ENCODE measurements at regions not wholly inside any gene's neighbourhood (a gene's known extent, or its start where the extent isn't known, plus 50 kb on each side); places are given as distances from the start of the nearest gene placed in this dataset.

- TF ChIP-seq CTCF (IDR thresholded peaks at IDR 0.05), result no peak
- TF ChIP-seq POLR2AphosphoS5 (IDR thresholded peaks at IDR 0.05), result no peak
- no peak for TF ChIP-seq POLR2A (IDR thresholded peaks at IDR 0.05)
- no peak for TF ChIP-seq EP300 (IDR thresholded peaks at IDR 0.05)
Observed at GRCh38 chr17:68197091-68197996, 50.5 kb upstream of the AMZ2 start.
